Spleen (tissue), 7 donors: ENCODE measurements at regions not wholly inside any gene's neighbourhood (a gene's known extent, or its start where the extent isn't known, plus 50 kb on each side); places are given as distances from the start of the nearest gene placed in this dataset.

Experiments
- POLR2A ChIP-seq, 3 donors: fragments of 450-650 bp; IDR thresholded peaks; one replicate each; pipeline ENCODE4 v1.5.1; 2017; ENCODE audit warnings: antibody characterized with exemption in 3 of 3, mild to moderate bottlenecking in 1 of 3
- TF ChIP-seq, protein P1 (sequence below), 11 experiments: fragments of 200-600 bp in 7 of 11; fragments of 450-650 bp in 4 of 11; sonication (generic) in 4 of 11; IDR thresholded peaks in 8 of 11; conservative IDR thresholded peaks in 3 of 11; 1 replicate in 7 of 11; 2 replicates in 4 of 11; pipeline versions ENCODE4 v1.4.0 to v1.8.0; 2016 to 2021; ENCODE audit warnings: antibody characterized with exemption in 11 of 11, inconsistent platforms in 4 of 11, mild to moderate bottlenecking in 1 of 11
- donor health status: DM: no; HTN: no; CAD: no; lungs with moderate emphysema.
- donor health status: DM: no; HTN: no; CAD: no.
- donor health status: DM: no; HTN: no; CAD: no.

DNA sequence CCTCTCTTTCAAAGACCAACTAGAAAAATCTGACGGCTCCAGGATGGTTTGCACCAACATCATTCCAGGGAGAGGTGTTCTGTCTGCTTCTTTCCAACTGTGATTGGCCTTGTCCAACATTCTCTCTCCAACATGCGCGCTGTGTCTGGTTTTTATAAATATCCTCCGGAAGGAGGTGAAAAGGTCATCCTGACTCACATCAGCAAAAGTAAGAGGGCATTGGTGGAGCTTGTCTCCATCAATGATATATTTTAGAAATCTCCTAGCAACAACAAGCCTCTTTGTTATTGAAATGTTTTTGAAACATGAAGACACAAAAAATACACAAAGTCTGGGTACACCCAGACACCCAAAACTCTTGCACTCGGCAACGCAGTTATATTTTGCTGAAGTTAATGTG, 475.3 kb upstream of the JARID2 start:
- TF ChIP-seq POLR2A (IDR thresholded peaks at IDR 0.05) = no peak
- TF ChIP-seq, protein P1, sequence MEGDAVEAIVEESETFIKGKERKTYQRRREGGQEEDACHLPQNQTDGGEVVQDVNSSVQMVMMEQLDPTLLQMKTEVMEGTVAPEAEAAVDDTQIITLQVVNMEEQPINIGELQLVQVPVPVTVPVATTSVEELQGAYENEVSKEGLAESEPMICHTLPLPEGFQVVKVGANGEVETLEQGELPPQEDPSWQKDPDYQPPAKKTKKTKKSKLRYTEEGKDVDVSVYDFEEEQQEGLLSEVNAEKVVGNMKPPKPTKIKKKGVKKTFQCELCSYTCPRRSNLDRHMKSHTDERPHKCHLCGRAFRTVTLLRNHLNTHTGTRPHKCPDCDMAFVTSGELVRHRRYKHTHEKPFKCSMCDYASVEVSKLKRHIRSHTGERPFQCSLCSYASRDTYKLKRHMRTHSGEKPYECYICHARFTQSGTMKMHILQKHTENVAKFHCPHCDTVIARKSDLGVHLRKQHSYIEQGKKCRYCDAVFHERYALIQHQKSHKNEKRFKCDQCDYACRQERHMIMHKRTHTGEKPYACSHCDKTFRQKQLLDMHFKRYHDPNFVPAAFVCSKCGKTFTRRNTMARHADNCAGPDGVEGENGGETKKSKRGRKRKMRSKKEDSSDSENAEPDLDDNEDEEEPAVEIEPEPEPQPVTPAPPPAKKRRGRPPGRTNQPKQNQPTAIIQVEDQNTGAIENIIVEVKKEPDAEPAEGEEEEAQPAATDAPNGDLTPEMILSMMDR (IDR thresholded peaks at IDR 0.05 in 8 of 11, conservative IDR thresholded peaks at IDR 0.05 in 3 of 11) = no peak
